GM12865 (cell line): ENCODE measurements at regions not wholly inside any gene's neighbourhood (a gene's known extent, or its start where the extent isn't known, plus 50 kb on each side); places are given as distances from the start of the nearest gene placed in this dataset.

Experiments
- DNase-seq: peaks from one replicate; pipeline ENCODE4 v3.0.0; 2010; ENCODE audit warnings: low read depth
- H3K4me3 ChIP-seq: 2 replicates; pipeline ENCODE4 v1.5.1; 2011; ENCODE audit warnings: mild to moderate bottlenecking, low read depth, low read length, control low read depth
- CTCF ChIP-seq: IDR thresholded peaks from 2 replicates; pipeline ENCODE4 v1.5.1; 2011; ENCODE audit warnings: low read length, control low read depth, low read depth, inconsistent platforms; ENCODE audit not compliant: insufficient read depth; ENCODE audit errors: missing control alignments

GRCh38 chr10:130807096-130807495 is 504.4 kb downstream of the TCERG1L start:
- no peak overlapping the region for H3K4me3 ChIP-seq
- TF ChIP-seq CTCF, result no peak
- no peak for DNase-seq

- TF ChIP-seq CTCF, result no peak
- no peak for DNase-seq
- H3K4me3 ChIP-seq, result no peak overlapping the region
These were observed 503.8 kb downstream of the TCERG1L start for GRCh38 chr10:130807721-130808120.

DNA sequence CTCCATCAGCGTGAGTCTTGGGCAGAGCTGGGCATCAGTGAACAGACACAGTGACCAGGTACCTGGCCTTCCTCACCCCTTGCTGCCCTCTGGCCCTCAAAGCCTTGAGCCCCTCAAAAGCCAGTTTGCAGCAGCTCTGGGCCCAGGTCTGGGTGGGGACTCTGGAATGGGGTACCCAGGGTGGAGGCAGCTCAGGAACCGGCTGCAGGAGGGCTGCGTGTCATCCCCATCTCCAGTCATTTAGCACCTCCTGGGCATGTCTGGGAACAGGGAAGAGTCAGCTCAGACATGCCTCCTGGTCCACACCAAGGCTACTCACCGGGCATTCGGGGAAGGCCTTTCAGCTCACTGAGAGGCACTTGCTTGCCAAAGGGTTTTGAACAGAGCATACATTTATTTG is 503.3 kb downstream of the TCERG1L start:
- no peak for TF ChIP-seq CTCF
- no peak for DNase-seq
- no peak overlapping the region for H3K4me3 ChIP-seq

DNA sequence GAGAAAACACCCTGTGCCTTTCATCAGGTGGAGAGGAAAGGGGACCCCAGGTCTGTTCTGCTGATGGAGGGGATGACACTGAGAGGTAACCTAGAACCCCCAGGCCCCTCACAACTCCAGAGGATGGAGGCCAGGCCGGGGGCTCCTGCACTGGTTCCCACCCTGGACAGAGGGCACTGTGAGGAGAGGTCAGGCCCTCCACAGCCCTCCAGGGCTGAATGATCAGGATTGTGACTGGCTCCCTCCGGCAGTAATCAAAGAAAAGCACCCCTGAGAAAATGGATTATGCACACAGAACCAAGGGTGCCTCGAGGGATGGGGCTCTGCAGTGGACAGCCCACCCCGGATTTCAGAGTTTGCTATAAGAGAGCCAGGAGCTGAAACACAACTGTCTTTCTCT is 502.8 kb downstream of the TCERG1L start:
- H3K4me3 ChIP-seq, result no peak overlapping the region
- TF ChIP-seq CTCF, result no peak
- DNase-seq, result no peak

GRCh38 chr10:130809181-130809580 is 502.3 kb downstream of the TCERG1L start:
- no peak for TF ChIP-seq CTCF
- no peak overlapping the region for H3K4me3 ChIP-seq
- DNase-seq, result no peak

- H3K4me3 ChIP-seq, result no peak overlapping the region
These were observed 501.6 kb downstream of the TCERG1L start for GRCh38 chr10:130809761-130810515.

More at GRCh38 chr10:130809761-130810515, 501.6 kb downstream of the TCERG1L start:
- no peak for TF ChIP-seq CTCF
- no peak for DNase-seq
